GM12878 (cell line): ENCODE measurements at regions not wholly inside any gene's neighbourhood (a gene's known extent, or its start where the extent isn't known, plus 50 kb on each side); places are given as distances from the start of the nearest gene placed in this dataset.
"Not testable (repeated sequence)": the region's sequence is repeated elsewhere in the genome, so short reads cannot be mapped to it uniquely, and the experiment has no call there.

Source experiments
- ATAC-seq: fragments of 200-7000 bp; cut with Tn5 transposase; 3 replicates; pipeline ENCODE4 v1.9.1; 2020; ENCODE audit warnings: mild to moderate bottlenecking, moderate library complexity
- BruUV-seq: library from RNA; stranded (reverse); fragments of 400-500 nt; replicated peaks from 2 replicates; lab custom pipeline; 2021; lab: Mats Ljungman, UMichigan
- CTCF ChIA-PET: fragments of 300-600 bp; sonication (Branson Sonifier 250); formaldehyde crosslinking; extraction: SDS; loops from one replicate; lab custom pipeline; 2021; ENCODE audit warnings: inconsistent platforms; lab: Yijun Ruan, JAX
- POLR2A ChIA-PET: fragments of 350-600 bp; formaldehyde crosslinking; extraction: SDS; loops from one replicate; lab custom pipeline; 2021; ENCODE audit warnings: inconsistent platforms; lab: Charles Lee
- RAD21 ChIA-PET: fragments of 300-600 bp; sonication (Branson Sonifier 250); formaldehyde crosslinking; loops from one replicate; lab custom pipeline; 2023; ENCODE audit warnings: antibody characterized with exemption; ENCODE audit not compliant: unreplicated experiment; lab: Charles Lee
- SMC1A ChIA-PET: fragments of 300-600 bp; sonication (Branson Sonifier 250); formaldehyde crosslinking; loops from one replicate; lab custom pipeline; 2023; ENCODE audit not compliant: unreplicated experiment, uncharacterized antibody; lab: Charles Lee
- DNase-seq: peaks from one replicate; pipeline ENCODE4 v3.0.0-alpha.2; 2011; ENCODE audit warnings: low read depth, low spot score
- FAIRE-seq: peaks from 3 replicates; lab custom pipeline; 2011; peaks lifted over from hg19 to GRCh38; lab: Jason Lieb, UNC
- H2AFZ ChIP-seq: 2 replicates; pipeline ENCODE4 v1.6.0; 2011; ENCODE audit warnings: low read depth, low read length, control low read depth; ENCODE audit not compliant: control insufficient read depth
- H3K27ac ChIP-seq: 2 replicates; pipeline ENCODE4 v1.5.1; 2011; ENCODE audit warnings: control low read depth; ENCODE audit not compliant: control insufficient read depth, insufficient read depth
- H3K27me3 ChIP-seq, 2 experiments: replicated peaks in 1 of 2; 2 replicates each; pipeline versions ENCODE4 v1.6.0 to v1.6.1; 2011; ENCODE audit warnings: low read length in 1 of 2; ENCODE audit not compliant: control insufficient read depth in 2 of 2, insufficient read depth in 2 of 2
- H3K36me3 ChIP-seq, 2 experiments: 2 replicates each; pipeline ENCODE4 v1.5.1; 2011; ENCODE audit warnings: low read length in 1 of 2; ENCODE audit not compliant: control insufficient read depth in 2 of 2, insufficient read depth in 2 of 2
- H3K4me1 ChIP-seq: 2 replicates; pipeline ENCODE4 v1.6.1; 2011; ENCODE audit warnings: mild to moderate bottlenecking, low read length, moderate library complexity, mixed read lengths; ENCODE audit not compliant: control insufficient read depth, insufficient read depth
- H3K4me2 ChIP-seq: 2 replicates; pipeline ENCODE4 v1.6.0; 2011; ENCODE audit warnings: control low read depth; ENCODE audit not compliant: control insufficient read depth, insufficient read depth
- H3K4me3 ChIP-seq: fragments of 200-600 bp; sonication (generic); 2 replicates; pipeline ENCODE4 v1.5.1; 2016
- H3K79me2 ChIP-seq: 2 replicates; pipeline ENCODE4 v1.6.0; 2011; ENCODE audit warnings: low read length; ENCODE audit not compliant: control insufficient read depth, insufficient read depth
- H3K9ac ChIP-seq: 2 replicates; pipeline ENCODE4 v1.8.0; 2011; ENCODE audit warnings: low read length, control low read depth, mixed read lengths; ENCODE audit not compliant: control insufficient read depth, insufficient read depth
- H3K9me3 ChIP-seq: replicated peaks from 3 replicates; pipeline ENCODE4 v1.5.1; 2011; ENCODE audit warnings: mild to moderate bottlenecking, low read length; ENCODE audit not compliant: control insufficient read depth, insufficient read depth
- H4K20me1 ChIP-seq: 2 replicates; pipeline ENCODE4 v1.6.0; 2011; ENCODE audit not compliant: control insufficient read depth, insufficient read depth
- ATF7 ChIP-seq: fragments of 450-650 bp; IDR thresholded peaks from 2 replicates; pipeline ENCODE4 v1.6.1; 2016; ENCODE audit warnings: low read depth, mild to moderate bottlenecking
- BCL11A ChIP-seq: IDR thresholded peaks from 2 replicates; pipeline ENCODE4 v1.6.1; 2011; ENCODE audit warnings: low read depth, low read length
- CREB1 ChIP-seq: IDR thresholded peaks from 2 replicates; pipeline ENCODE4 v1.6.1; 2012; ENCODE audit warnings: low read depth, mild to moderate bottlenecking, inconsistent platforms
- EGR1 ChIP-seq, 2 experiments: IDR thresholded peaks; 1 replicate in 1 of 2; 2 replicates in 1 of 2; pipeline ENCODE4 v1.6.1; 2011 to 2012; ENCODE audit warnings: low read depth in 2 of 2, low read length in 2 of 2, borderline replicate concordance in 1 of 2, mild to moderate bottlenecking in 1 of 2, moderate library complexity in 1 of 2
- HDAC2 ChIP-seq: fragments of 200-600 bp; sonication (generic); IDR thresholded peaks from 2 replicates; pipeline ENCODE4 v1.6.1; 2017
- HDAC6 ChIP-seq: fragments of 200-600 bp; sonication (generic); IDR thresholded peaks from one replicate; pipeline ENCODE4 v1.8.0; 2017; ENCODE audit warnings: antibody characterized with exemption; ENCODE audit not compliant: unreplicated experiment
- POLR2A ChIP-seq: IDR thresholded peaks from 2 replicates; pipeline ENCODE4 v1.6.1; 2011; ENCODE audit warnings: low read depth, mild to moderate bottlenecking, low read length
- RBBP5 ChIP-seq: fragments of 200-600 bp; sonication (generic); conservative IDR thresholded peaks from 2 replicates; pipeline ENCODE4 v1.6.1; 2016
- ZNF24 ChIP-seq: fragments of 450-650 bp; IDR thresholded peaks from 2 replicates; pipeline ENCODE4 v1.6.1; 2017; ENCODE audit warnings: antibody characterized with exemption, mild to moderate bottlenecking
- WGBS: methylation state at CpG from one replicate; pipeline ENCODE4 v1.1.6; 2016; ENCODE audit warnings: low lambda C conversion rate; ENCODE audit not compliant: insufficient replicate concordance, insufficient coverage; ENCODE audit errors: missing lambda C conversion rate; 5-methylcytosine and 5-hydroxymethylcytosine counted together
- in situ Hi-C: fragments of 300-500 bp; cut with MboI; formaldehyde crosslinking; loops from 9 replicates; pipeline ENCODE4 v1.14.3; 2018; ENCODE audit warnings: mixed read lengths
- intact Hi-C: fragments of 100-400 bp; cut with micrococcal nuclease; formaldehyde crosslinking; loops from one replicate; pipeline ENCODE4 v1.14.2; 2022; ENCODE audit not compliant: unreplicated experiment
- TF ChIP-seq, protein P1 (sequence below): IDR thresholded peaks from 2 replicates; pipeline ENCODE4 v1.6.1; 2011; ENCODE audit warnings: low read depth, low read length, improper control_type of control experiment, borderline replicate concordance
- TF ChIP-seq, protein P2 (sequence below): fragments of 450-650 bp; IDR thresholded peaks from 2 replicates; pipeline ENCODE4 v1.6.1; 2017; ENCODE audit warnings: mild to moderate bottlenecking, low read depth, inconsistent platforms; ENCODE audit not compliant: poor library complexity, severe bottlenecking

DNA sequence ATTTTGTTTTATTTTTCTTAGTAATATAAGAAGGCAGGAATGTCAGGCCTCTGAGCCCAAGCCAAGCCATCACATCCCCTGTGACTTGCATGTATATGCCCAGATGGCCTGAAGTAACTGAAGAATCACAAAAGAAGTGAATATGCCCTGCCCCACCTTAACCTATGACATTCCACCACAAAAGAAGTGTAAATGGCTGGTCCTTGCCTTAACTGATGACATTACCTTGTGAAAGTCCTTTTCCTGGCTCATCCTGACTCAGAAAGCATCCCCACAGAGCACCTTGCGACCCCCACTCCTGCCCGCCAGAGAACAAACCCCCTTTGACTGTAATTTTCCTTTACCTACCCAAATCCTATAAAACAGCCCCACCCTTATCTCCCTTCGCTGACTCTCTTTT is 406.2 kb upstream of the RORB start:
- H4K20me1 ChIP-seq, intact Hi-C loops, BruUV-seq, H3K36me3 ChIP-seq, H3K4me3 ChIP-seq, SMC1A ChIA-PET, in situ Hi-C loops, DNase-seq, H3K9ac ChIP-seq, H3K27me3 ChIP-seq, H3K27ac ChIP-seq, H3K4me1 ChIP-seq, H3K4me2 ChIP-seq, H2AFZ ChIP-seq, RAD21 ChIA-PET, H3K9me3 ChIP-seq, POLR2A ChIA-PET, CTCF ChIA-PET, H3K79me2 ChIP-seq, ATAC-seq, FAIRE-seq: not testable (repeated sequence)
- 20% methylated on average over 2 of the region's 3 CpGs for WGBS

DNA sequence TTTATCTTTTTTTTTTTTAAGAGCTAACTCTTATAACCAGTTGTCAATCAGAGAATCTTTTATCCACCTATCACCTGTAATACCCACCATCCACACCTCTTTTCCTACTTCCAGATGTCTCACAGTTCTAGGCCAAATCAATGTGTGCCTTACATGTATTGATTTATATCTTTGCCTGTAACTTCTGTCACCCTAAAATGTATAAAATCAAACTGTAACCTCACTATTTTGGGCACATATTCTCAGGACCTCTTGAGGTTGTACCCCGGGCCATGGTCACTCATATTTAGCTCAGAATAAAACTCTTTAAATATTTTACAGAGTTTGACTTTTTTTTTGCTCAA is 404.7 kb upstream of the RORB start:
- DNase-seq, result no peak
- H3K79me2 ChIP-seq, result no peaks in the 10 kb centered on the region
- TF ChIP-seq, protein P1, sequence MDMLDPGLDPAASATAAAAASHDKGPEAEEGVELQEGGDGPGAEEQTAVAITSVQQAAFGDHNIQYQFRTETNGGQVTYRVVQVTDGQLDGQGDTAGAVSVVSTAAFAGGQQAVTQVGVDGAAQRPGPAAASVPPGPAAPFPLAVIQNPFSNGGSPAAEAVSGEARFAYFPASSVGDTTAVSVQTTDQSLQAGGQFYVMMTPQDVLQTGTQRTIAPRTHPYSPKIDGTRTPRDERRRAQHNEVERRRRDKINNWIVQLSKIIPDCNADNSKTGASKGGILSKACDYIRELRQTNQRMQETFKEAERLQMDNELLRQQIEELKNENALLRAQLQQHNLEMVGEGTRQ, result no peak
- no peak for TF ChIP-seq RBBP5
- TF ChIP-seq ATF7, result no peak
- no peak for TF ChIP-seq HDAC2
- no peak for TF ChIP-seq ZNF24
- no peak for TF ChIP-seq HDAC6
- TF ChIP-seq POLR2A, result no peak
- no peak for TF ChIP-seq BCL11A
- no peak for TF ChIP-seq CREB1
- no peak for TF ChIP-seq EGR1 (IDR thresholded peaks at IDR 0.05; ENCODE audit: borderline replicate concordance in 1 of 2, low read depth in 2 of 2, low read length in 2 of 2)
- TF ChIP-seq, protein P2, sequence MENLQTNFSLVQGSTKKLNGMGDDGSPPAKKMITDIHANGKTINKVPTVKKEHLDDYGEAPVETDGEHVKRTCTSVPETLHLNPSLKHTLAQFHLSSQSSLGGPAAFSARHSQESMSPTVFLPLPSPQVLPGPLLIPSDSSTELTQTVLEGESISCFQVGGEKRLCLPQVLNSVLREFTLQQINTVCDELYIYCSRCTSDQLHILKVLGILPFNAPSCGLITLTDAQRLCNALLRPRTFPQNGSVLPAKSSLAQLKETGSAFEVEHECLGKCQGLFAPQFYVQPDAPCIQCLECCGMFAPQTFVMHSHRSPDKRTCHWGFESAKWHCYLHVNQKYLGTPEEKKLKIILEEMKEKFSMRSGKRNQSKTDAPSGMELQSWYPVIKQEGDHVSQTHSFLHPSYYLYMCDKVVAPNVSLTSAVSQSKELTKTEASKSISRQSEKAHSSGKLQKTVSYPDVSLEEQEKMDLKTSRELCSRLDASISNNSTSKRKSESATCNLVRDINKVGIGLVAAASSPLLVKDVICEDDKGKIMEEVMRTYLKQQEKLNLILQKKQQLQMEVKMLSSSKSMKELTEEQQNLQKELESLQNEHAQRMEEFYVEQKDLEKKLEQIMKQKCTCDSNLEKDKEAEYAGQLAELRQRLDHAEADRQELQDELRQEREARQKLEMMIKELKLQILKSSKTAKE, result no peak
- TF ChIP-seq, all 136 proteins: peak for 0
- in situ Hi-C loops, result no loop called here
- Histone ChIP-seq H3K4me3 (no peak overlapping the region), H3K9me3 (no peaks in the 10 kb centered on the region), H2AFZ (no peak overlapping the region), H3K36me3 (no peaks in the 10 kb centered on the region), H3K27me3 (no peaks in the 10 kb centered on the region), H3K27ac (no peak overlapping the region), H4K20me1 (no peaks in the 10 kb centered on the region), H3K9ac (no peak overlapping the region), H3K4me1 (no peaks in the 10 kb centered on the region), H3K4me2 (no peak overlapping the region)
- RAD21 ChIA-PET, result no interaction called here
- no peak for ATAC-seq
- POLR2A ChIA-PET, result no interaction called here
- SMC1A ChIA-PET, result no interaction called here
- intact Hi-C loops, result no loop called here
- no TSS peak for BruUV-seq
- 0% methylated on average over 1 of the region's 1 CpG for WGBS
- CTCF ChIA-PET, result no interaction called here
- FAIRE-seq, result no peak

DNA sequence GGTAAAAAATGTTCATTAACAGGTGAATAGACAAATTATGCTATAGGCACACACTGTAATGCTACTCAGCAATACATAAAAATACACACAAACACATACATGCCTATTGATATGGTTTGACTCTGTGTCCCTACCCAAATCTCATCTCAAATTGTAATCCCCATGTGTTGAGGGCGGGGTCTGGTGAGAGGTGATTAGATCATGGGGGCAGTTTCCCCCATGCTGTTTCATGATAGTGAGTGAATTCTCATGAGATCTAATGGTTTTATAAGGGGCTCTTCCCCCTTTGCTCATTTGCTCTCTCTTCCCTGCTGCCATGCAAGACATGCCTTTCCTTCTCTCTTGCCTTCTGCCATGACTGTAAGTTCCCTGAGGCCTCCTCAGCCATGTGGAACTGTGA is 403.1 kb upstream of the RORB start:
- H3K9ac ChIP-seq, in situ Hi-C loops, POLR2A ChIA-PET, FAIRE-seq, CTCF ChIA-PET, SMC1A ChIA-PET, H3K79me2 ChIP-seq, H3K36me3 ChIP-seq, DNase-seq, H3K27me3 ChIP-seq, RAD21 ChIA-PET, H3K4me3 ChIP-seq, intact Hi-C loops, BruUV-seq, H3K9me3 ChIP-seq, H4K20me1 ChIP-seq, H3K4me1 ChIP-seq, ATAC-seq, H3K4me2 ChIP-seq, H2AFZ ChIP-seq, H3K27ac ChIP-seq: not testable (repeated sequence)
- WGBS, result 5% methylated on average over 1 of the region's 1 CpG
